HG02642 (cell line): ENCODE measurements at regions not wholly inside any gene's neighbourhood (a gene's known extent, or its start where the extent isn't known, plus 50 kb on each side); places are given as distances from the start of the nearest gene placed in this dataset.

Experiments
- ATAC-seq: cut with Tn5 transposase; IDR thresholded peaks from one replicate; pipeline ENCODE4 v1.9.1; 2021; ENCODE audit warnings: mild to moderate bottlenecking; ENCODE audit not compliant: unreplicated experiment, poor library complexity

DNA sequence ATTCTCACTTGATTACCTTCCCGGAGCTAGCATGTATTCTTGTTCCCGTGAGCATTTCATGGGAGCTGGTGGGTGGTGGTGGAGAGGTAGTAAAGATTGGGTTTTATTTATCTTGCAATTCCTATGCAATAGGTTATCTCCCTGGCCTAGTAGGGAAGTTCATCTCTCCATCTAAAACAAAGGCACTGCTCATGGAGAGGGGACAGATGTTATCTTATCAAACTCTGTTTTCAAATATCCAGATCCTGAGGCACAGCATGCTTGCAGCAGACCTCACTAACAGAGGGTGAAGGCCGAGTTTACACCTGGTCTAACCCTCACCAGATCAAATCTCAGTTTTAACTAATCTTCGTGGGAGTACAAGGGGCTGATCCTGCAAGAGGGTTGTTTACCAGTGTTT, 98.9 kb downstream of the CYRIA start:
- ATAC-seq: no peak

DNA sequence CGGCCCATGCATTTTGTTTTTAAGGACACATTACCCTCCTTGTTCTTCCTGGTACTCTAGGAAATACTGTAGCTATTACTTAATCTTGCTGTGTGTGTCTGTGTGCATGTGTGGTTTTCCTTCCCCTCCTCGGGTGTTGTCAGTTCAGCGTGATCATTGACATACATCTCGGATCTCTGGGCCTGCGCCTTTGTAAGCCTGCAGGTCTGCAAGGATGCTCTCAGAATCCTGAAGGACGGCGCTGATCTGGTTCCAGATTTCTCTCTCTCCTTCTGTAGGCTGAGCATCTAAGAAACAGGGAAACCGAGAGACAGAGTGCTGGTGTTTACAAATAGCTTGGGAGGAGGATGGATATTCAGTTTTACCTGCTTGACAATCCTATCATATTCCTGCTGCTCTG, 100.2 kb downstream of the CYRIA start:
- ATAC-seq: no peak

DNA sequence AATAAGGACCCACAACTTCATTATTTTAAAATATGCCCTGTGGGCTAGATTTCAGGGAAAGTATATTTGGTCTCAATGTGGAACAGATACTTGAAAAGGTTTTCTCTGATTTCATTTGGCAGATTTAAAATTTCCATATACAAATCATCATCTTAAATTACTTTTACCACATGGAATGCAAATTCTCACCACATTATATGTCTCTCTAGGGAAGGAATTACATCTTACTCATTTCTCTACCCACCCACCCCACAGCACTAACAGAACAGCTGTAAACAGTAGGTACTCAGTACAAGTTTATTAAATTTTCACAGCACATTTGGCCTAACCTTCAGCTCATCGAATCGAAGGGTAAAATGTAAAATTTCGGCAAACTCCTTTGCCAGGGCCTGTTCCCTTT, 104.0 kb downstream of the CYRIA start:
- ATAC-seq: no peak

DNA sequence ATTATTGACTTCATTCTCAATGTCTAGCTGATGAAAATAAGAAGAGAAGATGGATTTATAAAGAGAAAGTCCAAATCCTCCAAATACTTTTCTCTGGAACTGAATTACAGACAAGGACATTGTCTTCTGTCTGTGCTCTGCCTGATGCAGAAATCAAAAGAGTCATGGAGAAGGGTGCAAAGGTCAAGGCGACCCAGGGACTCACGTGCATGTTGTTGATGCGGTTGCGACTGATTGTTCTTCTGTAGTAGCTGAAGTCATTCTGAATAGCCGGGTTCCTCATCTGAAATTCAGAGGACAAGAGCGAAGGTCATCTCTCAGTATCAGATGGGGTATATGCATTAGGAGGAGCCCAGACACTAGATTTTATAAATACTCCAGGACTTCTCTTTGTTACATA, 104.4 kb downstream of the CYRIA start:
- no peak for ATAC-seq

DNA sequence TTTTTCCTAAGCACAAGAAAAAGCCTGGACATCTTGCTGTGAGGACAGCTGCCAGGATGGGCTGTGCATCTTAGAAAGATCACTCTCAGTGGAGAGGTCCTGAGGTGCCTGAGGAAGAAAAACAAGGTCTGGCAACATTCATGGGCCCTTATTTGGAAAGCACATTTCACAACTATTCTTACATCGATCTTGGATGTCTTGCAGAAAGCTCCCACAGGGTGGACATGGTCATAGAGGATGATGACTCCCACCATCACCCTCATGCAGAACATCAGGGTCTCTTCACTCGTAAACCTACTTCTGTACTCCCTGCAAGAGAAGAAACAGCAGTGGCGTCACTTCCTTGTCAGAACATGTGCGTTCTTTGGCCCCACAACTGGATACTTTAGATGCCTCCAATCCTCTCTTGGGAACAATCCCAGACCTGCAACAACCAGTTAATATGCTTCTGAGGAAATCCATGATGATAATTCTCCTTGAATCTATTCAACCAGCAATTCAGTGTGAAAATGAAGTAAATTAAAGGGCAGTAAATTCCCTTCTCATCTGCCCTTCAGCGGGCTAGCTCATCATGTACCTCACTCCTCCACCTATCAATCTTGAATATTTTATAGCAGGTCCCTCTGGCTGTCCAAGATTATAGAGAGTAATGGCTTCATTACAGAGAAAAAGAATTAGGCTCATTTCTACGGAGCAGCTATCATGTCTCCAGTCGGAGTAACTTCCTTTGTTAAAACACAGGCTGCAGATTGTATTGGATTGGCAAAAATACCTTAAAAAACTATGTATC, 106.2 kb downstream of the CYRIA start:
- ATAC-seq: no peak

DNA sequence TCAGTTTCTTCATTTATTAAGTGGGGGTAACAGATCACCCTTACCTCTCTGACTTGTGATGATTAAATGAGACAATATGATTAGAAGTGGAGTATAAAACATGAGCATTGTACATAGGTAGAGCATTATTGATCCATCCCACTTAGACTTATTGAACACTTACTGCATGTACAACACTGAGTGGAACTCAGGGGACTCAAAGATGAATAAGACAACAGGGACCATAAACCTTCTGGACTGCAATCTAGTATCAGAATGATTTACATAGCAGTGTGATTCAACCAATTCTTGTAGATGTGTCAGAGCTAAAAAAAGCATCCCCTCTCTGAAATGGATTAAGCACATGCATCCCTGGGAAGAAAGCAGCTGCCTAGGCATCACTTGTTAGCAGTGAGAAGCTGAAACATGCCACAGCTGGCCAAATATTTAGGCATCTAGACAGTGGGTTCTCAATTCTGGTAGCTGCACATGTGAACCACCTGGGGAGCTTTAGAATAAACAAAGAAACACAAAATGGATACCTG, 111.5 kb downstream of the CYRIA start:
- ATAC-seq: no peak

DNA sequence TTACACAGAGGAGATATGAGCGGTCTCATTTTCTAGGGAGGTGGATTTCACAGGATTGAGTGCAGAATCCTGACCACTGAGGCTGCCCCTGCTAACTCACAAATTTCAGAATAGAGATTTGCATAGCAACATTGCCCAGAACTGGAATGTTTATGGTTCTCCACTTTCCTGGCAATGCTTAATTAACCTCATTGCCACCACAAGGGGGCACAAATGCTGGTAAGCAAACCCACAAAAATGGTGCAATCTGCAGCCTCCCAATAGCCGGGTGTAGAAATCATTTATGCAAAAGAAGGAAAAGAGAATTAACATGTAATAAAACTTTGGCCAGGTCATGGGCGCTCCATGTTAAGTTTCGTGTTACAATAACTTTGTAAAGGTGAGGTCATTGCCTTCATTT, 112.4 kb downstream of the CYRIA start:
- no peak for ATAC-seq

DNA sequence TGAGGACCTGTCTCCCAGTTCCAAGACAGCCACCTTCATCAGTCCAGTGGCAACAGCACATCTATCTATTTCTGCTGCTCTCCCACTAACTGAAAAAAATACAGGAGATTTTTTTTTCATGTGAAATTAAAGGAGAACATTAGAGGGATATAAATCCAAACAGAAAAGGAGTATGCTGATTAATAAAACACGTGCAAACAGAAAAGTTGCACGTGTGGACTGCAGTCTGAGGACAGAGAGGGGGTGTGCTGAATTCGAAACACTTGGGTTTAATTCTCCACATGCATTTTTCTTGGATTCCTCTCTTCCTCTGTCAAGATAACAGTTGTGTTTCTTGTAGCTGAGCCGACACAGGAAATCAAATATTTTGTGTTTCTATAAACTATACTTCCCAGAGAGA, 113.4 kb downstream of the CYRIA start:
- ATAC-seq: no peak

DNA sequence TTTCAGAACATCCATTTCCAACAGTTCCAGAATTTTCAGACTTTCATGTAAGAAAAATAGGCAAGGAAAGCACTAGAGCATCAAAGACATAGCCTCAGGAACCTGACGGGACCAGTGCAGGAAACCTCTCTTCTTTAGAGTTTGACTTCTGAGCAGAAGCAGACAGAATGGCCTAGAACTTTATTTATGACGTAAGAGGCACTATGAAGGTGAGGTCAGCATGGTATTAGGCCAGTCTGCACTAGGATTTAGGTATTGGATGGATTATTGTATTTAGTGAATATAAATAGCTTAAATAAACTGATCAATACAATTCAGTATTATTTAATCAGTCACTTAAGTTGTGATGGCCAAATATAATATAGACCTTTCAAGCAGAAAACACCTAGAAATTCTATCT, 117.6 kb downstream of the CYRIA start:
- no peak for ATAC-seq

DNA sequence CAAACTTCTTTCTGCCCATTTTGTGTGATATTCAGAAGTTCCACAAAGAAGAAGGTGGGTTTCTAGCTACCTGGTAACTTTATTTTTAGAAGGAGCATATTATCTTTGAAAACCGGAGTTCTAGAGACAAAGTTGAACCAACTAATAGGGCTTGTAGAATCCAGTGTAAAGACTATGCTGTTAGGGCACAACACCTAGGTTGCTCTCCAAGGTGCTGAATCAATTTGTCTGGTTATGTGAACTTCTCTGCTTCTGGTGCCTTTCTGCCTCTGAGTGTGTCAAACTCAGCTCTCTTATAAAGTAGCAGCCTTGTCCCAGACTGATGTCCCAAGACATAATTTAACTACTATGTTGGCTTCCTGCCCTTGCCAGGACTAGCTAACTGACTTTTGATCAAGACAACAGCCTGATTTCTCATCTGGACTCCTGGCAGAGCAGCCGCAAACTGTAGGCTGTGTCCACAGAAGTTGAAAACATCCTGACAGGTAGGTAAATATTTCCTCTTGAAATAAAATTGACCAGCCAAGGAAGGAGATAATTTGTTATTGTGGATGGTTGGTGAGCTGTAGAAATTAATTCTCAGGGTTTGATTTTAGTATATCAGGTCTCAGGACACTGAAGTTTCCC, 119.4 kb downstream of the CYRIA start:
- no peak for ATAC-seq

DNA sequence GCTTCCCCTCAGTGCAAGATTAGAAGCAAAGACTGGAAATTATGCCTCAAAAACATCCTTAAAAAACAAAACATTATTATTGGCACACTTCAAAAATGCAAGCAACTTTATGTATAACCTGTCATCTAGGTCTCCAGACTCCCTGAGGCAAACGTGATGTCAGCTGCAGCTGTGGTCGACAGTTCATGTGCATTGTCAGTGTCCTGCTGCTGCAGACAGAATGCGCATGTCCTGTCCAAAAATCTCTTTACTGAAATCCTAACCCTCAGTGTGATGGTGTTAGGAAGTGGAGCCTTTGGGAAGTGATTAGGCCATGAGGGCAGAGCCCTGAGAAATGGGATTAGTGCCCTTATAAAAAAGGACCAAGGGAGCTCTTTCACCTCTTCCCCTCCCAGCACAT, 126.9 kb downstream of the CYRIA start:
- no peak for ATAC-seq

DNA sequence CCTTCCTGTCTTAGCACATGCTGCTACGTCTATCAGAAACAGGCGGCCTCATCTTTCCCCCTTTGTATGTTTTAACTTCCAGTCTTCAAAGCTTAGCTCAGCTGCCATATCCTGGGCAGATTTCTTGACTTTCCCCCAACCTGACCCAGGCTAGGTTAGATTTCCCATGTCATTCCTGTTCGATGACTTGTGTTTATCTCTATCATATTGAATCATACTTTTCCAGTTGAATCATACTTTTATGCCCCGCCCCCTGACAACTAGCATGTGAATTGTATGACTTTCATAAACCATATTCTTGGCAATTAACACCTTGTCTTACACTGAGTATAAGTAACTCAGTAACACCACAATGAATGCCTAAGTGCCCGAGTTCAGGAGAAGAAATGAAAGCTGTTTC, 128.3 kb downstream of the CYRIA start:
- ATAC-seq: no peak

DNA sequence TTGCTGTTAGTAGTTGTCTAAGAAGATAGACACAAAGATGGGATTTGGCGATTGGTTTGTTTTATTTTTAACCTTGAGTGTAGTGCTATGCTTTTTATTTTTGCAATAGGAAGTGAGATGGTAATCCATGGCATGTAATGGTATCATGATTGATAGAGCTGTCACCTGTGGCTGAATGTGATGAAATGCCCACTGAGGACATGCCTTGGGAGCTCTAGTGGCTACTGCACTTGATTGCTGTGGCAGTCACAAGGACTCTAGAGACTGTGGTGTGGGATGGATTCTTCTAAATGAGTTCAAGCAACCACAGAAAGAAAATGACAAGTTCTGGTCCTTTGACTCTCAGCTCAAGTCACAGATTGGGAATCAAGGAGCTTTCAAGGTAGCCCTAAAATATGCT, 139.4 kb downstream of the CYRIA start:
- no peak for ATAC-seq

DNA sequence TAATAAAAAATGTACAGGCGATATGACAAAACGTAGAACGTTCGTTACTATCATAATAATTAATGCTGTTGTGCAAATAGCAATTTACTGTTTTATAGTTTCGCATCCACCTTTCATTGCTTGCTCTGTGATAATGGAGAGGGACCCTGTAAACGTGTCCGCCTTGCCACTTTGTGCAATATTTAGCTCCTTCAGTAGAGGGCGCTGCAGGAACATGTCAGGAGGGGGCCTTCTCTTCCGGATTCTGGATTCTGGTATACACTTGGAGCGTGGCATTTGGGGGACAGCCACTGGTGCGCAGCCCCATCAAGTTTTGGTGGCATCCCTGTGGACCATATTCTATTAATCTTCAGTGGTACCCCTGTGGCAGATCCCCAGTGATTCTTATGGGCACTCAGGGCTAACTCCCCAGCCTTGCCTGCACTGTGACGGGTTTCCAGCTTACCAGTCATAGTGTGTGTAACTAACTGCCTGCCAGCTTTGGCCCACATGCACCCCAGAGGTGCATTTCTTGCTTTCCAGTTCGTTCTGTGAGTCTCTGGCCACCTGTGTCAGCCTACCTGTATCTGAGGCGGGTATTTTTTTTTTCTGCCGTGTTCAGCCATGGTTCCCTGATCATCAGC, 140.3 kb downstream of the CYRIA start:
- no peak for ATAC-seq

DNA sequence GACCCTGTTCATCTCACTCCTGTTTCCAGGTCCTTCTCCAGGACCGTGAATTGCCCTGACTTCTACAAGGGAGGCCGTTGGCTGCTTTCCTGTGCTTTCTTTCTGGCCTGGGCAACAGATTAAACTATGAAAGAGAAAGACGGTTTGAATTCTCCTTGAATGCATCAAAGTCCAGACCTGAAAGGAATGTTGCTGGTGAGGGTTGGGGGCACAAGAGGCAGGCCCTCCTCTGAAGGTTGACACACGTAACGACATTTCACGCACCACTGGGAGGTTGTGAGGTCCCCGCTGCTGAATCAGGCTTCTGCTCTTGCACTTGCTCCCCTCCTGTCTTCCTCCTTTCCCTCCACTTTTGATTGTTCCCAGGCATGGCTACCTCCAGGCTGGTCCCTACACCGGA, 141.9 kb downstream of the CYRIA start:
- ATAC-seq: no peak

DNA sequence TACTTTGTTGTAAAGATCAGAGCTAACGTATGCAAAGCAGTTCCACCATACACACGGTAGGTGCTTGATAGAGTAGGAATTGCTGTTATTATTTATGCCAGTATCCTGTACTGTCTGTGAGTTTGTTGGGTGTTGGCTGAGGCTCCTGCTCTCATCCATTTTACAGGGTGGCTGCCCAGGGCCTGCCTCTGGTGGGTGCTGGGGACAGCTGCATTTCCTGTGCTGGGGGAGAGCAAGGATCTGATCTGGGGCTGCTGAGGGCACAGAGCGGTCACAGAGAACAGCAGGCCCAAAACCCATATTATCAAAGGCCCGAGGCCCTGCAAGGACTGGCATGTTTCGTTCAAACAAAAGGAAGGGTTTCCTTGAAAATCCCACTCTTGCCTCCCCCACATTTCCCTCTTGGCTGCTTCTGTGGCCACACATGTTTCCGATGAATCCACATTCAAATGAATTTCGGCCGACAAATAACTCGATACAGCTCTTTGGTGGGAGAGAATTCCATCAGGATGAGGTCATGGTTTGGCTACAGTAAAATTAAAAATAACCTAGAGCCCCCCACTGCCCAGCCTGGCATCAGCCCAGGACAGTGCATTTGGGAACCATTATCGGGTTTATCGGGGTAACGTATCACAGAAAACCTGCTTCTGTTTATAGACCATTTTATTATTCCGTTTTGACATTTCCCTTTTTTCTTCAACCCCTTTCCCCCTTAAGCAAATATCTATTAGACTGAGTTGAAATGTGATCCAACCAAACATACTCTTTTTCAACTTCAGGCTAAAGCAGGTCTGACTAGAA, 143.4 kb downstream of the CYRIA start:
- no peak for ATAC-seq

DNA sequence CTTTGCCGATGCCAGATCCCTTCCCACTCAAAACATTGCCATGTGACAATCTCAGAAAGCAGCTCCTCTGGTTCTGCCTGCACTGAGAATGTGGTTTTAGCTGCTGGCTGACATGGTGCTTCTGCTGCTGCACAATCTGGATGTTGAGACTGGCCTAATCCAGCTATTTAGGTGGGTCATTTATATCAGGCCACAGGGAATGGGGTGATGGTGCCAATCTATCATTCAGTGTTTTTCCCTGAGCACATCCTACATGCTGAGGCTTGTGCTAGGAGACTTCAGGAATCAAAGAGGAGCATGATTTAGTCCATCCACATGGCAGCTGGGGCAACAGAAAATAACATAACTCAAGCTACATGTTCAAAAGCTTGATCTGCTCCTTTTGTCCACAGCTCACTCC, 144.7 kb downstream of the CYRIA start:
- ATAC-seq: no peak

DNA sequence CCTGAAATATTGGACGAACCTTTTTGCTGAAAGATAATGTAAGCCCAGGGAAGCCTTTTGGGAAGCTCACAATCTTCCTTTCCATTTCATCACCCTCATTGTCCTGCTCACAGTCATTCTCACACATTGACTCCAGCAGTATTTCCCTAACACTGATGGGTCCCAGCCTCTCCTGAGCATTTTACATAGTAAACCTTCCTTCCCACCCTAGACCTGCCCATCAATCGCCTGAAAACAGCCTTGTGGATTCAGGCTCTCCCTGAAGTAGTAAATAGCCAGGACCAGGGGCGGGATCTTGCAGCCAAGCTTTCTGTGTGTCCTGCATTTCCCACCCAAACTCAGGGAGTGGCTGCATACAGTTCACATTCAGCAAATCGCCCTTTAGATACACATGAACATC, 149.9 kb downstream of the CYRIA start:
- no peak for ATAC-seq

DNA sequence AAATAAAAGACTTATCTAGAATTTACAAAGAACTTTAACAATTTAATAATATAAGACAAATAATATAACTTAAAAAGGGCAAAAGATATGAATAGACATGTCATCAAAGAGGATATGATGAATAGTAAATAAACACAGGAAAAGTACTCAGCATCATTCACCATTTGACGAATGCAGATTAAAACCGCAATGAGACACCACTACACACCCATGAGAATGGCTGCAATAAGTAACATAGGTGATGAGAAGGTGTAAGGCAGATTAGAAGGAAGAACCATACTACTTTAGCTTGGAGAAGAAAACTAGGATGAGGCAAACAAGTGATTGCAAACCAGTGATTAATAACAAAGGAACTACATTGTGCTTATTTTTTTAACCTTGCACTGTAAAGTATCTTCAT, 152.0 kb downstream of the CYRIA start:
- no peak for ATAC-seq

DNA sequence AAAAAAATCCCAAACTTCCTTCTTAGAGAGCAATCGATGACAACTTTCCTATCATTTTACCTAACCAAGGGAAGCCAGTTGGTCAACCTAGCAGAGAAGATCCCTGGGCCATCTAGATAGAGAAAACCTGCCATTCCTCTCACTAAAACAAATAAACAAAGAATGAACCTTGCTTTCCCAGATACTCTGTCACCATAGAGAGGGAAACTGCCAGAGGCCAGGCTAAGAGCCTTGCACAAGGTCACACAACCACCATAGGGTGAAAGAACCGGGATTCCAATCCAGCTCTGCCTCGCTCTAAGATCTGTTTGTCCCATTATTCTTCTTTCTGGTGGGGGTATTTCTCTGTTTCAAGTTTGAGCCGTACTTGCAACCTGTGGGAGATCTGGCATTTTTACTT, 154.6 kb downstream of the CYRIA start:
- ATAC-seq: no peak

DNA sequence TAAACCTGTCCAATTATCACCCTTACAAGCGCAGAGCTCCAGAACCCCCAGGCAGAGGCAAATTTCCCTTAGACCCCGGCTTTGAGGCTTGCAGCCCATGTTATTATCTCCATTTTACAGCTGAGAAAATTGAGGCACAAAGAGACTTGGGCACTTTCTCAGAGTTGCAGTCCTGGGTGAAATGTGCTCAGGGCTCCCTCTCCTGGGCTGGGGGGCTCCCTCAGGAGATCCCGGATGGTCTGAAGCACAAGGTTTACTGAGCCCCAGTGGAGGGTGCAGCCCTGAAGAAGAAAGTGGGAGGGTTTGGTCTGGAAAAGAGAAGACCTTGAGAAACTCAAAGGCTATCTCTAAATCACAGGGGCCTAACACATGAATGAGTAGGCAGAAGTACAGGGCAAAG, 156.6 kb downstream of the CYRIA start:
- no peak for ATAC-seq
